SK-N-SH treated with all-trans-retinoic acid at 6 μM for 48 hours (cell line): ENCODE measurements at regions not wholly inside any gene's neighbourhood (a gene's known extent, or its start where the extent isn't known, plus 50 kb on each side); places are given as distances from the start of the nearest gene placed in this dataset.

Experiments
- ATAC-seq: fragments of 200-7000 bp; cut with Tn5 transposase; 3 replicates; pipeline ENCODE4 v1.9.1; 2020; ENCODE audit warnings: mild to moderate bottlenecking, moderate library complexity
- ARNTL ChIP-seq: fragments of 450-650 bp; formaldehyde crosslinking; IDR thresholded peaks from 2 replicates; pipeline ENCODE4 v1.5.0; 2020; ENCODE audit warnings: low read depth, mild to moderate bottlenecking, moderate library complexity, borderline replicate concordance
- BACH2 ChIP-seq: fragments of 250-450 bp; sonication (Bioruptor Pico); IDR thresholded peaks from 2 replicates; pipeline ENCODE4 v1.9.0; 2021; ENCODE audit warnings: mild to moderate bottlenecking, borderline replicate concordance
- CSDC2 ChIP-seq: fragments of 250-450 bp; sonication (Bioruptor Pico); IDR thresholded peaks from 2 replicates; pipeline ENCODE4 v1.5.0; 2020; ENCODE audit warnings: mild to moderate bottlenecking, moderate library complexity
- ESRRG ChIP-seq: fragments of 250-450 bp; sonication (Bioruptor Pico); IDR thresholded peaks from 2 replicates; pipeline ENCODE4 v1.6.1; 2021; ENCODE audit warnings: mild to moderate bottlenecking
- GLIS3 ChIP-seq: fragments of 250-450 bp; sonication (Bioruptor Pico); IDR thresholded peaks from 2 replicates; pipeline ENCODE4 v1.5.0; 2020; ENCODE audit warnings: mild to moderate bottlenecking, moderate library complexity
- ISL1 ChIP-seq: fragments of 250-450 bp; sonication (Bioruptor Pico); IDR thresholded peaks from 2 replicates; pipeline ENCODE4 v2.1.2; 2022; ENCODE audit warnings: mild to moderate bottlenecking, moderate library complexity
- OSR1 ChIP-seq: fragments of 250-450 bp; sonication (Bioruptor Pico); IDR thresholded peaks from 2 replicates; pipeline ENCODE4 v1.8.0; 2022; ENCODE audit warnings: moderate library complexity, mild to moderate bottlenecking, inconsistent platforms
- POU6F1 ChIP-seq: fragments of 250-450 bp; sonication (Bioruptor Pico); IDR thresholded peaks from 2 replicates; pipeline ENCODE4 v1.8.0; 2021; ENCODE audit warnings: low read depth, mild to moderate bottlenecking, moderate library complexity, borderline replicate concordance
- PPARA ChIP-seq: fragments of 250-450 bp; sonication (Bioruptor Pico); IDR thresholded peaks from 2 replicates; pipeline ENCODE4 v1.5.0; 2020; ENCODE audit warnings: mild to moderate bottlenecking, borderline replicate concordance
- SNAI2 ChIP-seq: fragments of 250-450 bp; sonication (Bioruptor Pico); IDR thresholded peaks from 2 replicates; pipeline ENCODE4 v1.5.0; 2020; ENCODE audit warnings: mild to moderate bottlenecking, moderate library complexity
- TCF4 ChIP-seq: fragments of 250-450 bp; sonication (Bioruptor Pico); IDR thresholded peaks from 2 replicates; pipeline ENCODE4 v1.8.0; 2021; ENCODE audit warnings: mild to moderate bottlenecking, moderate library complexity, borderline replicate concordance
- TOX ChIP-seq: fragments of 250-450 bp; sonication (Bioruptor Pico); IDR thresholded peaks from 2 replicates; pipeline ENCODE4 v1.8.0; 2021; ENCODE audit warnings: mild to moderate bottlenecking, moderate library complexity, borderline replicate concordance
- TSHZ2 ChIP-seq: fragments of 250-450 bp; sonication (Bioruptor Pico); IDR thresholded peaks from 2 replicates; pipeline ENCODE4 v1.5.0; 2020; ENCODE audit warnings: mild to moderate bottlenecking, moderate library complexity
- ZFP3 ChIP-seq: fragments of 250-450 bp; sonication (Bioruptor Pico); IDR thresholded peaks from 2 replicates; pipeline ENCODE4 v1.5.0; 2020; ENCODE audit warnings: mild to moderate bottlenecking, moderate library complexity
- ZFP30 ChIP-seq: fragments of 450-650 bp; formaldehyde crosslinking; IDR thresholded peaks from 2 replicates; pipeline ENCODE4 v1.5.0; 2022; ENCODE audit warnings: mild to moderate bottlenecking, moderate library complexity
- ZNF565 ChIP-seq: fragments of 450-650 bp; formaldehyde crosslinking; conservative IDR thresholded peaks from 2 replicates; pipeline ENCODE4 v1.5.0; 2020; ENCODE audit warnings: low read depth, mild to moderate bottlenecking, moderate library complexity
- ZNF70 ChIP-seq: fragments of 450-650 bp; formaldehyde crosslinking; IDR thresholded peaks from 2 replicates; pipeline ENCODE4 v1.5.0; 2020; ENCODE audit warnings: mild to moderate bottlenecking, moderate library complexity
- ZNF8 ChIP-seq: fragments of 450-650 bp; formaldehyde crosslinking; IDR thresholded peaks from 2 replicates; pipeline ENCODE4 v1.5.0; 2020; ENCODE audit warnings: mild to moderate bottlenecking, moderate library complexity
- TF ChIP-seq, protein P1 (sequence below): fragments of 250-450 bp; sonication (Bioruptor Pico); IDR thresholded peaks from 2 replicates; pipeline ENCODE4 v1.5.1; 2020; ENCODE audit warnings: low read depth, mild to moderate bottlenecking, moderate library complexity
- TF ChIP-seq, protein P2 (sequence below): fragments of 250-450 bp; sonication (Bioruptor Pico); IDR thresholded peaks from 2 replicates; pipeline ENCODE4 v1.5.1; 2021; ENCODE audit warnings: mild to moderate bottlenecking, moderate library complexity

- ATAC-seq = no peak
Observed at GRCh38 chr14:101442451-101442850, 118.8 kb upstream of the DIO3 start.

DNA sequence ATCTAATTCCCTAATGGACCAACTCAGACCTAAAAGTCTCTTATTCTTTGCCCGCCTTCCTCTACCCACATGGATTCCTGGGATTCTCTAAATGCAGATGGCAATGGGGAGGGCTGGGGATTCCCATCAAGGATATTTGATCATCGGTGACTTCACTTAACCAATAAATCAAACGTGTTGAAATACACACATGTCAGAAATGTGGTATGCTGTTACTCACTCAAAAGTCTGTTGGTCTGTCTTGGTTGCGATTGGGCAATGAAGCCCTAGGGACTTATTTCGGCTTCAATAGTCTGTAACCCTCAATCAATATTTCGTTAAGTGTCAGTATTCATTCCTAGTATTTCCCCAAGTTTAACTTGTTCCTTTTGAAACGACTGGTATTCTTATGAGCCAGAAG lies 117.2 kb upstream of the DIO3 start:
- TF ChIP-seq ZNF8 (no peak), GLIS3 (no peak), ZFP3 (CRISPR knock-in tag) (no peak), CSDC2 (CRISPR knock-in tag) (no peak)
- TF ChIP-seq, protein P1, sequence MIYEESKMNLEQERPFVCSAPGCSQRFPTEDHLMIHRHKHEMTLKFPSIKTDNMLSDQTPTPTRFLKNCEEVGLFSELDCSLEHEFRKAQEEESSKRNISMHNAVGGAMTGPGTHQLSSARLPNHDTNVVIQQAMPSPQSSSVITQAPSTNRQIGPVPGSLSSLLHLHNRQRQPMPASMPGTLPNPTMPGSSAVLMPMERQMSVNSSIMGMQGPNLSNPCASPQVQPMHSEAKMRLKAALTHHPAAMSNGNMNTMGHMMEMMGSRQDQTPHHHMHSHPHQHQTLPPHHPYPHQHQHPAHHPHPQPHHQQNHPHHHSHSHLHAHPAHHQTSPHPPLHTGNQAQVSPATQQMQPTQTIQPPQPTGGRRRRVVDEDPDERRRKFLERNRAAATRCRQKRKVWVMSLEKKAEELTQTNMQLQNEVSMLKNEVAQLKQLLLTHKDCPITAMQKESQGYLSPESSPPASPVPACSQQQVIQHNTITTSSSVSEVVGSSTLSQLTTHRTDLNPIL (CRISPR knock-in tag) = no peak
- no peak for ATAC-seq

More at GRCh38 chr14:101442451-101442850, 118.8 kb upstream of the DIO3 start:
- TF ChIP-seq PPARA (CRISPR knock-in tag) (no peak), ISL1 (CRISPR knock-in tag) (no peak), ESRRG (CRISPR knock-in tag) (no peak), BACH2 (CRISPR knock-in tag) (no peak), POU6F1 (CRISPR knock-in tag) (no peak), CSDC2 (CRISPR knock-in tag) (no peak), GLIS3 (no peak)

DNA sequence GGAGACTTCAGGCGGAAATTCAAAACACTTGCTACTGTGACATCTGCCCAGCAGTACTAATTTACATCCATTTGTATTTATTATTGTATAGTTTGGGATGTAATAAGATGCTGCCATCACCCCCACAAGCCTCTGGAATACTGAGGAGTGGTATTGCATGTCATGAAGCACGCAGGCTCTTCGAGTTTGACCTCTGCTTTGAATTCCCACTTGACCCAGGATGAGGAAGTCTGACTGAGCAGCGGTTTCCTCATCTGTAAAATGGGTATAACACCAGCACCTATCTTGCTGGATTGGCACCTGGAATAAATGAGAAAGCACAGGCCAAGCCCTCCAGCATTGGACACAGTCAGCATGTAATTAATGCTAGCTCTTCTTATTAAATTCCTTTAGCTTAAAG lies 116.0 kb upstream of the DIO3 start:
- TF ChIP-seq ZNF565 (CRISPR knock-in tag) (no peak), SNAI2 (CRISPR knock-in tag) (no peak), GLIS3 (no peak), ZFP30 (no peak), POU6F1 (CRISPR knock-in tag) (no peak), ZNF8 (no peak), ZFP3 (CRISPR knock-in tag) (no peak), ARNTL (CRISPR knock-in tag) (no peak), TSHZ2 (CRISPR knock-in tag) (no peak), ZNF70 (no peak), OSR1 (no peak), TCF4 (CRISPR knock-in tag) (no peak), TOX (CRISPR knock-in tag) (no peak), PPARA (CRISPR knock-in tag) (no peak), CSDC2 (CRISPR knock-in tag) (no peak)
- TF ChIP-seq, protein P2, sequence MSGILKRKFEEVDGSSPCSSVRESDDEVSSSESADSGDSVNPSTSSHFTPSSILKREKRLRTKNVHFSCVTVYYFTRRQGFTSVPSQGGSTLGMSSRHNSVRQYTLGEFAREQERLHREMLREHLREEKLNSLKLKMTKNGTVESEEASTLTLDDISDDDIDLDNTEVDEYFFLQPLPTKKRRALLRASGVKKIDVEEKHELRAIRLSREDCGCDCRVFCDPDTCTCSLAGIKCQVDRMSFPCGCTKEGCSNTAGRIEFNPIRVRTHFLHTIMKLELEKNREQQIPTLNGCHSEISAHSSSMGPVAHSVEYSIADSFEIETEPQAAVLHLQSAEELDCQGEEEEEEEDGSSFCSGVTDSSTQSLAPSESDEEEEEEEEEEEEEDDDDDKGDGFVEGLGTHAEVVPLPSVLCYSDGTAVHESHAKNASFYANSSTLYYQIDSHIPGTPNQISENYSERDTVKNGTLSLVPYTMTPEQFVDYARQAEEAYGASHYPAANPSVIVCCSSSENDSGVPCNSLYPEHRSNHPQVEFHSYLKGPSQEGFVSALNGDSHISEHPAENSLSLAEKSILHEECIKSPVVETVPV (CRISPR knock-in tag) = no peak
- TF ChIP-seq, protein P1 (CRISPR knock-in tag) = no peak

More for the DNA sequence above, 116.0 kb upstream of the DIO3 start:
- ATAC-seq = no peak
